ENCODE measurements at regions not wholly inside any gene's neighbourhood (a gene's known extent, or its start where the extent isn't known, plus 50 kb on each side); places are given as distances from the start of the nearest gene placed in this dataset.

- DNase-seq: no peak
Measured at GRCh38 chr13:74214321-74214720, 80.1 kb upstream of the KLF12 start.

GRCh38 chr13:74210693-74211393 is 76.6 kb upstream of the KLF12 start:
- DNase-seq: peak; percentile 6

GRCh38 chr13:74206855-74207254 is 72.7 kb upstream of the KLF12 start:
- no peak for DNase-seq

GRCh38 chr13:74206061-74206561 is 71.9 kb upstream of the KLF12 start:
- no peak for DNase-seq

- no peak for DNase-seq
Measured at GRCh38 chr13:74205313-74205690, 71.1 kb upstream of the KLF12 start.

GRCh38 chr13:74204602-74205312 is 70.6 kb upstream of the KLF12 start:
- DNase-seq: no peak

- DNase-seq: no peak
Measured at GRCh38 chr13:74203576-74203975, 69.4 kb upstream of the KLF12 start.

GRCh38 chr13:74202129-74202813 is 68.1 kb upstream of the KLF12 start:
- no peak for DNase-seq

GRCh38 chr13:74201530-74201929 is 67.3 kb upstream of the KLF12 start:
- no peak for DNase-seq

GRCh38 chr13:74200081-74200480 is 65.9 kb upstream of the KLF12 start:
- DNase-seq: no peak

GRCh38 chr13:74197677-74198429 is 63.6 kb upstream of the KLF12 start:
- no peak for DNase-seq

GRCh38 chr13:74194846-74195245 is 60.6 kb upstream of the KLF12 start:
- DNase-seq: no peak

- DNase-seq: no peak
Measured at GRCh38 chr13:74193391-74193790, 59.2 kb upstream of the KLF12 start.

GRCh38 chr13:74191410-74191809 is 57.2 kb upstream of the KLF12 start:
- DNase-seq: peak; percentile 46

- no peak for DNase-seq
Measured at GRCh38 chr13:74190999-74191398, 56.8 kb upstream of the KLF12 start.

GRCh38 chr13:74187564-74187963 is 53.4 kb upstream of the KLF12 start:
- no peak for DNase-seq

- DNase-seq: no peak
Measured at GRCh38 chr13:74184283-74184682, 50.1 kb upstream of the KLF12 start.

Data from retina (tissue), 1 donor.